Osteoblast (primary cell): ENCODE measurements at regions not wholly inside any gene's neighbourhood (a gene's known extent, or its start where the extent isn't known, plus 50 kb on each side); places are given as distances from the start of the nearest gene placed in this dataset.

Experiments
- DNase-seq: peaks from one replicate; pipeline ENCODE4 v3.0.0; 2011; ENCODE audit warnings: low spot score, mixed read lengths; ENCODE audit not compliant: insufficient read length; ENCODE audit errors: missing footprints
- H2AFZ ChIP-seq: 2 replicates; pipeline ENCODE4 v1.6.0; 2011; ENCODE audit warnings: mild to moderate bottlenecking, low read length
- H3K27ac ChIP-seq: 2 replicates; pipeline ENCODE4 v1.5.1; 2011; ENCODE audit warnings: mild to moderate bottlenecking, low read depth, low read length, moderate library complexity
- H3K27me3 ChIP-seq: 2 replicates; pipeline ENCODE4 v1.6.0; 2012; ENCODE audit warnings: mild to moderate bottlenecking, control low read depth, inconsistent platforms, low read length, moderate library complexity; ENCODE audit not compliant: insufficient read depth
- H3K36me3 ChIP-seq: 2 replicates; pipeline ENCODE4 v1.5.1; 2011; ENCODE audit warnings: mild to moderate bottlenecking, low read length, control low read depth, moderate library complexity; ENCODE audit not compliant: insufficient read depth
- H3K4me1 ChIP-seq: 2 replicates; pipeline ENCODE4 v1.5.1; 2011; ENCODE audit warnings: mild to moderate bottlenecking, low read length, control low read depth, moderate library complexity; ENCODE audit not compliant: insufficient read depth
- H3K4me2 ChIP-seq: 2 replicates; pipeline ENCODE4 v1.6.0; 2011; ENCODE audit warnings: mild to moderate bottlenecking, low read length; ENCODE audit not compliant: insufficient read depth
- H3K4me3 ChIP-seq: fragments of 200-600 bp; sonication (generic); 3 replicates; pipeline ENCODE4 v1.5.1; 2012; ENCODE audit warnings: mild to moderate bottlenecking, low read length, inconsistent platforms; ENCODE audit not compliant: insufficient read depth
- H3K79me2 ChIP-seq: 2 replicates; pipeline ENCODE4 v1.6.0; 2012; ENCODE audit warnings: mild to moderate bottlenecking, low read length, control low read depth, inconsistent platforms; ENCODE audit not compliant: insufficient read depth
- H3K9me3 ChIP-seq: 2 replicates; pipeline ENCODE4 v1.5.1; 2011; ENCODE audit warnings: low read depth, low read length, control low read depth
- H4K20me1 ChIP-seq: 2 replicates; pipeline ENCODE4 v1.6.0; 2012; ENCODE audit warnings: mild to moderate bottlenecking, low read length, control low read depth; ENCODE audit not compliant: insufficient read depth
- CTCF ChIP-seq: IDR thresholded peaks from 2 replicates; pipeline ENCODE4 v1.5.1; 2011; ENCODE audit warnings: mild to moderate bottlenecking, low read depth, low read length, moderate library complexity; ENCODE audit errors: extremely low read depth

GRCh38 chr10:4217653-4218052 lies 432.6 kb upstream of the KLF6 start:
- no peak for TF ChIP-seq CTCF
- H3K9me3 ChIP-seq = no peaks in the 10 kb centered on the region
- H3K27me3 ChIP-seq = no peaks in the 10 kb centered on the region
- no peak overlapping the region for H3K4me3 ChIP-seq
- H3K4me2 ChIP-seq = no peak overlapping the region
- no peaks in the 10 kb centered on the region for H3K79me2 ChIP-seq
- no peaks in the 10 kb centered on the region for H3K4me1 ChIP-seq
- no peaks in the 10 kb centered on the region for H4K20me1 ChIP-seq
- DNase-seq = no peak
- no peak overlapping the region for H3K27ac ChIP-seq
- H3K36me3 ChIP-seq = no peaks in the 10 kb centered on the region
- no peak overlapping the region for H2AFZ ChIP-seq

- Histone ChIP-seq H3K36me3 (no peaks in the 10 kb centered on the region), H3K79me2 (no peaks in the 10 kb centered on the region), H3K27ac (no peak overlapping the region), H3K27me3 (no peaks in the 10 kb centered on the region), H3K4me1 (no peaks in the 10 kb centered on the region), H2AFZ (no peak overlapping the region), H3K9me3 (no peaks in the 10 kb centered on the region), H4K20me1 (no peaks in the 10 kb centered on the region), H3K4me3 (no peak overlapping the region), H3K4me2 (no peak overlapping the region)
- DNase-seq = no peak
- TF ChIP-seq CTCF = no peak
Observed at GRCh38 chr10:4217187-4217586, 432.2 kb upstream of the KLF6 start.

- Histone ChIP-seq H3K4me3 (no peak overlapping the region), H3K9me3 (no peaks in the 10 kb centered on the region), H3K27me3 (no peaks in the 10 kb centered on the region), H3K27ac (no peak overlapping the region), H3K36me3 (no peaks in the 10 kb centered on the region), H3K4me2 (no peak overlapping the region), H3K4me1 (no peaks in the 10 kb centered on the region), H3K79me2 (no peaks in the 10 kb centered on the region), H4K20me1 (no peaks in the 10 kb centered on the region), H2AFZ (no peak overlapping the region)
- TF ChIP-seq CTCF = no peak
- no peak for DNase-seq
Observed at GRCh38 chr10:4216726-4217125, 431.7 kb upstream of the KLF6 start.

DNA sequence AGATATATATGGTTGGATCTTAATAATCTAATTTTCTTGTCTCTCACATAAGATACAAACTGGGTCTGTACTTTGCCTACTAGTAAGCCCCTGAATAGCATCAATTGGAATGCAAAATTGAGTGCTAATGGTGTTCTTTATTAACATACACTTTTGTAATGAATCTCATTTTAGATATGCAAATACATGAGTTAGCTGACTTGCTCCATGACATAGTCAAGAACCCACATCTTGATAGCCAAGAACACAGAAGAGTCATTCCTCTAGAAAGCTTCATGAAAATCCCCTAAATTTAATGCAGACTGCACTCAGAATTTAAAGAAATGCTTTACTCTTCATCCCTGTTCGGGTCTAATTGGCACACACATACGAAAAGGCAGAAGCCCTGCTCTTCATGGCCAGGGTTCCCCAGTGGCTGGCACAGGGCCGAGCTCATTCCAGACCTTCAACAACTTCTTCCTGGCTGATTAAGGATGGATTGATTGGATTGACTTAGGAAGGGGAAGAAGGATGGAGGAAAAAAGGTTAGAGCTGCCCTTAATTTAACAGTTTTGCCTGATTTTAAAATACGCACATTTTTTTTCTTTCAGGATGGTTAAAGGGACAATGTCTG lies 431.1 kb upstream of the KLF6 start:
- Histone ChIP-seq H3K4me3 (no peak overlapping the region), H3K4me2 (no peak overlapping the region), H3K27me3 (no peaks in the 10 kb centered on the region), H3K27ac (no peak overlapping the region), H3K79me2 (no peaks in the 10 kb centered on the region), H2AFZ (no peak overlapping the region), H3K9me3 (no peaks in the 10 kb centered on the region), H4K20me1 (no peaks in the 10 kb centered on the region), H3K4me1 (no peaks in the 10 kb centered on the region), H3K36me3 (no peaks in the 10 kb centered on the region)
- DNase-seq = no peak
- no peak for TF ChIP-seq CTCF
